ENCODE measurements at regions not wholly inside any gene's neighbourhood (a gene's known extent, or its start where the extent isn't known, plus 50 kb on each side); places are given as distances from the start of the nearest gene placed in this dataset.

GRCh38 chr3:163632722-163633121, 1445.6 kb downstream of the SI start:
- no peak for DNase-seq (ENCODE audit: extremely low read depth, low read depth)

DNA sequence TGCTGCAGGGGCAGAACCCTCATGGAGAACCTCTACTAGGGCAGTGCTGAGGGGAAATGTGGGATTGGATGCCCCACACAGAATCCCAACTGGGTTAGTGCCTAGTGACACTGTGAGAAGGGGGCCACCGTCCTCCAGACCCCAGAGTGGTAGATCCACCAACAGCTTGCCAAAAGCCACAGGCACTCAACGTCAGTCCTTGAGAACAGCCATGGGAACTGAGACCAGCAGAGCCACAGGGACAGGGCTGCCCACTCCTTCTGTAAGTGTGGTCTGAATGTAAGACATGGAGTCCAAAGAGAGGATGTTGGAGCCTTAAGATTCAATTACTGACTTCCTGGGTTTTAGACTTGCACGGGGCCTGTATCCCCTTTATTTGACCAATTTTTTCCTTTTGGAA, 1451.5 kb downstream of the SI start:
- DNase-seq (ENCODE audit: extremely low read depth, low read depth), result no peak
- TF ChIP-seq, protein P1, sequence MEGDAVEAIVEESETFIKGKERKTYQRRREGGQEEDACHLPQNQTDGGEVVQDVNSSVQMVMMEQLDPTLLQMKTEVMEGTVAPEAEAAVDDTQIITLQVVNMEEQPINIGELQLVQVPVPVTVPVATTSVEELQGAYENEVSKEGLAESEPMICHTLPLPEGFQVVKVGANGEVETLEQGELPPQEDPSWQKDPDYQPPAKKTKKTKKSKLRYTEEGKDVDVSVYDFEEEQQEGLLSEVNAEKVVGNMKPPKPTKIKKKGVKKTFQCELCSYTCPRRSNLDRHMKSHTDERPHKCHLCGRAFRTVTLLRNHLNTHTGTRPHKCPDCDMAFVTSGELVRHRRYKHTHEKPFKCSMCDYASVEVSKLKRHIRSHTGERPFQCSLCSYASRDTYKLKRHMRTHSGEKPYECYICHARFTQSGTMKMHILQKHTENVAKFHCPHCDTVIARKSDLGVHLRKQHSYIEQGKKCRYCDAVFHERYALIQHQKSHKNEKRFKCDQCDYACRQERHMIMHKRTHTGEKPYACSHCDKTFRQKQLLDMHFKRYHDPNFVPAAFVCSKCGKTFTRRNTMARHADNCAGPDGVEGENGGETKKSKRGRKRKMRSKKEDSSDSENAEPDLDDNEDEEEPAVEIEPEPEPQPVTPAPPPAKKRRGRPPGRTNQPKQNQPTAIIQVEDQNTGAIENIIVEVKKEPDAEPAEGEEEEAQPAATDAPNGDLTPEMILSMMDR (IDR thresholded peaks at IDR 0.05; ENCODE audit: low read depth, low read length), result no peak

More at GRCh38 chr3:163632722-163633121, 1445.6 kb downstream of the SI start:
- TF ChIP-seq, protein P1 (IDR thresholded peaks at IDR 0.05; ENCODE audit: low read depth, low read length), result no peak

GRCh38 chr3:163622384-163622783, 1455.9 kb downstream of the SI start:
- no peak for DNase-seq (ENCODE audit: extremely low read depth, low read depth)
- TF ChIP-seq, protein P1 (IDR thresholded peaks at IDR 0.05; ENCODE audit: low read depth, low read length), result no peak; the same call in 1 of the 2 replicates

GRCh38 chr3:163614886-163615285, 1463.4 kb downstream of the SI start:
- no peak for DNase-seq (ENCODE audit: extremely low read depth, low read depth)
- TF ChIP-seq, protein P1 (IDR thresholded peaks at IDR 0.05; ENCODE audit: low read depth, low read length), result no peak

- no peak for DNase-seq (ENCODE audit: extremely low read depth, low read depth)
- TF ChIP-seq, protein P1 (IDR thresholded peaks at IDR 0.05; ENCODE audit: low read depth, low read length), result no peak
These were observed 1472.4 kb downstream of the SI start for GRCh38 chr3:163605915-163606314.

GRCh38 chr3:163601426-163601825, 1476.9 kb downstream of the SI start:
- TF ChIP-seq, protein P1 (IDR thresholded peaks at IDR 0.05; ENCODE audit: low read depth, low read length), result no peak
- no peak for DNase-seq (ENCODE audit: extremely low read depth, low read depth)

DNA sequence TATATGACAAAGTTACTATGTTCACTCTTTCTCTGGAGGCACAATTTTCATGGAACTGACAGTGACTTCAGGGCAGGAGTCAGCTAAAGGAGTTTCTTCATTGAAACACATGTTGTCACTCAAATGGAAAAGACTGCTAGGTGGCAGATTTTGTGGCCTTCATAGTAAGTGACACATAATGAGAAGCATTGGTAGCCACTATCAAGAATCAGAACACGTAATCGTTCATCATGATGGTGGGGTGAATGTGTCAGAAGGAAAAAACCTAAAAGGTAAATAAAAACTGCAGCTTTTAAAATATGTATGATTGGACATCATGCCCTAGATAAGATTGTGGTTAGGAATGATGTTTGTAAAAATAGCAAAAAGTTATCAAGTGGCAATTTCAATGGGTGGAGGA, 1491.0 kb downstream of the SI start:
- TF ChIP-seq, protein P1 (IDR thresholded peaks at IDR 0.05; ENCODE audit: low read depth, low read length), result no peak
- no peak for DNase-seq (ENCODE audit: extremely low read depth, low read depth)

All from AG09319 (cell line).